GM12878 (cell line): ENCODE measurements at regions not wholly inside any gene's neighbourhood (a gene's known extent, or its start where the extent isn't known, plus 50 kb on each side); places are given as distances from the start of the nearest gene placed in this dataset.

Experiments used
- ATAC-seq: fragments of 200-7000 bp; cut with Tn5 transposase; 3 replicates; pipeline ENCODE4 v1.9.1; 2020; ENCODE audit warnings: mild to moderate bottlenecking, moderate library complexity
- BruUV-seq: library from RNA; stranded (reverse); fragments of 400-500 nt; replicated peaks from 2 replicates; lab custom pipeline; 2021; lab: Mats Ljungman, UMichigan
- CTCF ChIA-PET: fragments of 300-600 bp; sonication (Branson Sonifier 250); formaldehyde crosslinking; extraction: SDS; loops from one replicate; lab custom pipeline; 2021; ENCODE audit warnings: inconsistent platforms; lab: Yijun Ruan, JAX
- POLR2A ChIA-PET: fragments of 350-600 bp; formaldehyde crosslinking; extraction: SDS; loops from one replicate; lab custom pipeline; 2021; ENCODE audit warnings: inconsistent platforms; lab: Charles Lee
- RAD21 ChIA-PET: fragments of 300-600 bp; sonication (Branson Sonifier 250); formaldehyde crosslinking; loops from one replicate; lab custom pipeline; 2023; ENCODE audit warnings: antibody characterized with exemption; ENCODE audit not compliant: unreplicated experiment; lab: Charles Lee
- SMC1A ChIA-PET: fragments of 300-600 bp; sonication (Branson Sonifier 250); formaldehyde crosslinking; loops from one replicate; lab custom pipeline; 2023; ENCODE audit not compliant: unreplicated experiment, uncharacterized antibody; lab: Charles Lee
- DNase-seq: peaks from one replicate; pipeline ENCODE4 v3.0.0-alpha.2; 2011; ENCODE audit warnings: low read depth, low spot score
- FAIRE-seq: peaks from 3 replicates; lab custom pipeline; 2011; peaks lifted over from hg19 to GRCh38; lab: Jason Lieb, UNC
- H2AFZ ChIP-seq: 2 replicates; pipeline ENCODE4 v1.6.0; 2011; ENCODE audit warnings: low read depth, low read length, control low read depth; ENCODE audit not compliant: control insufficient read depth
- H3K27ac ChIP-seq: 2 replicates; pipeline ENCODE4 v1.5.1; 2011; ENCODE audit warnings: control low read depth; ENCODE audit not compliant: control insufficient read depth, insufficient read depth
- H3K27me3 ChIP-seq, 2 experiments: replicated peaks in 1 of 2; 2 replicates each; pipeline versions ENCODE4 v1.6.0 to v1.6.1; 2011; ENCODE audit warnings: low read length in 1 of 2; ENCODE audit not compliant: control insufficient read depth in 2 of 2, insufficient read depth in 2 of 2
- H3K36me3 ChIP-seq, 2 experiments: 2 replicates each; pipeline ENCODE4 v1.5.1; 2011; ENCODE audit warnings: low read length in 1 of 2; ENCODE audit not compliant: control insufficient read depth in 2 of 2, insufficient read depth in 2 of 2
- H3K4me1 ChIP-seq: 2 replicates; pipeline ENCODE4 v1.6.1; 2011; ENCODE audit warnings: mild to moderate bottlenecking, low read length, moderate library complexity, mixed read lengths; ENCODE audit not compliant: control insufficient read depth, insufficient read depth
- H3K4me2 ChIP-seq: 2 replicates; pipeline ENCODE4 v1.6.0; 2011; ENCODE audit warnings: control low read depth; ENCODE audit not compliant: control insufficient read depth, insufficient read depth
- H3K4me3 ChIP-seq: fragments of 200-600 bp; sonication (generic); 2 replicates; pipeline ENCODE4 v1.5.1; 2016
- H3K79me2 ChIP-seq: 2 replicates; pipeline ENCODE4 v1.6.0; 2011; ENCODE audit warnings: low read length; ENCODE audit not compliant: control insufficient read depth, insufficient read depth
- H3K9ac ChIP-seq: 2 replicates; pipeline ENCODE4 v1.8.0; 2011; ENCODE audit warnings: low read length, control low read depth, mixed read lengths; ENCODE audit not compliant: control insufficient read depth, insufficient read depth
- H3K9me3 ChIP-seq: replicated peaks from 3 replicates; pipeline ENCODE4 v1.5.1; 2011; ENCODE audit warnings: mild to moderate bottlenecking, low read length; ENCODE audit not compliant: control insufficient read depth, insufficient read depth
- H4K20me1 ChIP-seq: 2 replicates; pipeline ENCODE4 v1.6.0; 2011; ENCODE audit not compliant: control insufficient read depth, insufficient read depth
- ATF7 ChIP-seq: fragments of 450-650 bp; IDR thresholded peaks from 2 replicates; pipeline ENCODE4 v1.6.1; 2016; ENCODE audit warnings: low read depth, mild to moderate bottlenecking
- BCL11A ChIP-seq: IDR thresholded peaks from 2 replicates; pipeline ENCODE4 v1.6.1; 2011; ENCODE audit warnings: low read depth, low read length
- BHLHE40 ChIP-seq, 2 experiments: fragments of 450-650 bp in 1 of 2; IDR thresholded peaks; 2 replicates each; pipeline ENCODE4 v1.6.1; 2011 to 2017; ENCODE audit warnings: low read depth in 2 of 2, borderline replicate concordance in 1 of 2, improper control_type of control experiment in 1 of 2, low read length in 1 of 2, mild to moderate bottlenecking in 1 of 2
- CHD1 ChIP-seq: IDR thresholded peaks from 2 replicates; pipeline ENCODE4 v1.6.1; 2012; ENCODE audit warnings: low read depth, low read length, improper control_type of control experiment
- CHD4 ChIP-seq: fragments of 200-600 bp; sonication (generic); IDR thresholded peaks from 2 replicates; pipeline ENCODE4 v1.6.1; 2016; ENCODE audit warnings: mild to moderate bottlenecking
- IKZF1 ChIP-seq: fragments of 450-650 bp; conservative IDR thresholded peaks from 2 replicates; pipeline ENCODE4 v1.6.1; 2017; ENCODE audit warnings: antibody characterized with exemption, mild to moderate bottlenecking
- NR2C1 ChIP-seq: fragments of 450-650 bp; IDR thresholded peaks from 2 replicates; pipeline ENCODE4 v1.6.1; 2017; ENCODE audit warnings: antibody characterized with exemption, mild to moderate bottlenecking, moderate library complexity
- POLR2AphosphoS5 ChIP-seq: IDR thresholded peaks from 2 replicates; pipeline ENCODE4 v1.6.1; 2011; ENCODE audit warnings: mild to moderate bottlenecking, low read length, inconsistent platforms
- SRF ChIP-seq, 2 experiments: IDR thresholded peaks; 2 replicates each; pipeline ENCODE4 v1.6.1; 2011; ENCODE audit warnings: low read depth in 2 of 2, low read length in 2 of 2, mild to moderate bottlenecking in 1 of 2, moderate library complexity in 1 of 2
- WGBS: methylation state at CpG from one replicate; pipeline ENCODE4 v1.1.6; 2016; ENCODE audit warnings: low lambda C conversion rate; ENCODE audit not compliant: insufficient replicate concordance, insufficient coverage; ENCODE audit errors: missing lambda C conversion rate; 5-methylcytosine and 5-hydroxymethylcytosine counted together
- in situ Hi-C: fragments of 300-500 bp; cut with MboI; formaldehyde crosslinking; loops from 9 replicates; pipeline ENCODE4 v1.14.3; 2018; ENCODE audit warnings: mixed read lengths
- intact Hi-C: fragments of 100-400 bp; cut with micrococcal nuclease; formaldehyde crosslinking; loops from one replicate; pipeline ENCODE4 v1.14.2; 2022; ENCODE audit not compliant: unreplicated experiment
- TF ChIP-seq, protein P1 (sequence below): fragments of 450-650 bp; IDR thresholded peaks from 2 replicates; pipeline ENCODE4 v1.6.1; 2017; ENCODE audit warnings: mild to moderate bottlenecking, moderate library complexity
- TF ChIP-seq, protein P2 (sequence below): fragments of 450-650 bp; IDR thresholded peaks from 2 replicates; pipeline ENCODE4 v1.6.1; 2017; ENCODE audit warnings: mild to moderate bottlenecking, low read depth, inconsistent platforms; ENCODE audit not compliant: poor library complexity, severe bottlenecking
- TF ChIP-seq, protein P3 (sequence below): IDR thresholded peaks from 2 replicates; pipeline ENCODE4 v1.6.1; 2012; ENCODE audit warnings: mild to moderate bottlenecking, low read depth, low read length

DNA sequence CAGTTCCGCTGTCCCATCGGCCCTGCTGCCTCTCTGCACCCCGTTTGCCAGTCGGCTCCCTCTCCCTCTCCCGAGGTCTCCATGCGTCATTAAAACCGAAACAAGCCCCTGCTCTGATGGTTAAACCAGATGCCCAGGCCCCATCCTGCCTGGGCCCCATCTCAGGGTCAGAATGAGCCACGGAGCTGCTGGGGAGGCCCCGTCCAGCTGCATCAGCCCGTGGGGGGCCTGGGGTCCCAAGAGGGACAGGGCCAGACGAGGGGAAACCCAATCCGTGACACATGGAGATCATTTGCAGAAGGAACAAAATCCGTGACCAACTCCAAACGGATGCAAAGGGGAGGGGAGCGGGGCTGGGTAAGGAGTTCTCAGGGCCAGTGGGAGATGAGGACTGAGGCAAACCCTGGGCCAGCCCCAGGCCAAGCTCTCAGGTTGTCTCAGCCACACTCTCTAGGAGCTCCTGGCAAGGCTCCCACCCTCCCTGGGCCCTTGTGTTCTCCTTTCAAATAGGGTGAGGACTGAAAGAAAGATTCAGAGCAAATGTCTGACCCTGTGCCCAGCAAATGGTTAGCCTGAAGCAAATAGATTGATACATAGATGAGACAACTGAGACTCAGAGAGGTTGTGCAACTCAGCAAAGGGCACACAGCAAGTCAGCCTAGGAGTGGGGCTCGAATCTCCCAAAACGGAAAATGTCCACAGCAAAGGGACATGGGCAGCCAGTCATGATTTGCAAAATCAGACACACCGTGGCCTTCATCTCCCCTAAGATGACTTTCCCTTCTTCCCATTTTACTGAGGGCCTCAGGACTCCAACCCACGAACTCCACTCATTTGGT, 162.1 kb downstream of the MN1 start:
- no peak for FAIRE-seq

More for the DNA sequence above, 162.1 kb downstream of the MN1 start:
- 33% methylated on average over 19 of the region's 19 CpGs for WGBS
- Histone ChIP-seq H3K4me3 (no peak overlapping the region), H4K20me1 (no peaks in the 10 kb centered on the region), H3K79me2 (no peaks in the 10 kb centered on the region), H3K36me3 (no peaks in the 10 kb centered on the region), H3K4me1 (no peaks in the 10 kb centered on the region), H2AFZ (no peak overlapping the region), H3K27me3 (no peaks in the 10 kb centered on the region), H3K4me2 (no peak overlapping the region), H3K9me3 (no peaks in the 10 kb centered on the region), H3K27ac (no peak overlapping the region), H3K9ac (no peak overlapping the region)
- DNase-seq (no peak), ATAC-seq (no peak)
- intact Hi-C loops: no loop called here
- ChIA-PET POLR2A (no interaction called here), CTCF (no interaction called here), SMC1A (no interaction called here), RAD21 (no interaction called here)
- in situ Hi-C loops: no loop called here
- BruUV-seq: no TSS peak
- no peak for TF ChIP-seq ATF7
- TF ChIP-seq CHD1: no peak
- TF ChIP-seq BCL11A: no peak
- no peak for TF ChIP-seq SRF (IDR thresholded peaks at IDR 0.05; ENCODE audit: low read depth in 2 of 2, low read length in 2 of 2)
- no peak for TF ChIP-seq CHD4
- no peak for TF ChIP-seq BHLHE40 (IDR thresholded peaks at IDR 0.05; ENCODE audit: borderline replicate concordance in 1 of 2, low read depth in 2 of 2, low read length in 1 of 2)
- TF ChIP-seq, protein P1, sequence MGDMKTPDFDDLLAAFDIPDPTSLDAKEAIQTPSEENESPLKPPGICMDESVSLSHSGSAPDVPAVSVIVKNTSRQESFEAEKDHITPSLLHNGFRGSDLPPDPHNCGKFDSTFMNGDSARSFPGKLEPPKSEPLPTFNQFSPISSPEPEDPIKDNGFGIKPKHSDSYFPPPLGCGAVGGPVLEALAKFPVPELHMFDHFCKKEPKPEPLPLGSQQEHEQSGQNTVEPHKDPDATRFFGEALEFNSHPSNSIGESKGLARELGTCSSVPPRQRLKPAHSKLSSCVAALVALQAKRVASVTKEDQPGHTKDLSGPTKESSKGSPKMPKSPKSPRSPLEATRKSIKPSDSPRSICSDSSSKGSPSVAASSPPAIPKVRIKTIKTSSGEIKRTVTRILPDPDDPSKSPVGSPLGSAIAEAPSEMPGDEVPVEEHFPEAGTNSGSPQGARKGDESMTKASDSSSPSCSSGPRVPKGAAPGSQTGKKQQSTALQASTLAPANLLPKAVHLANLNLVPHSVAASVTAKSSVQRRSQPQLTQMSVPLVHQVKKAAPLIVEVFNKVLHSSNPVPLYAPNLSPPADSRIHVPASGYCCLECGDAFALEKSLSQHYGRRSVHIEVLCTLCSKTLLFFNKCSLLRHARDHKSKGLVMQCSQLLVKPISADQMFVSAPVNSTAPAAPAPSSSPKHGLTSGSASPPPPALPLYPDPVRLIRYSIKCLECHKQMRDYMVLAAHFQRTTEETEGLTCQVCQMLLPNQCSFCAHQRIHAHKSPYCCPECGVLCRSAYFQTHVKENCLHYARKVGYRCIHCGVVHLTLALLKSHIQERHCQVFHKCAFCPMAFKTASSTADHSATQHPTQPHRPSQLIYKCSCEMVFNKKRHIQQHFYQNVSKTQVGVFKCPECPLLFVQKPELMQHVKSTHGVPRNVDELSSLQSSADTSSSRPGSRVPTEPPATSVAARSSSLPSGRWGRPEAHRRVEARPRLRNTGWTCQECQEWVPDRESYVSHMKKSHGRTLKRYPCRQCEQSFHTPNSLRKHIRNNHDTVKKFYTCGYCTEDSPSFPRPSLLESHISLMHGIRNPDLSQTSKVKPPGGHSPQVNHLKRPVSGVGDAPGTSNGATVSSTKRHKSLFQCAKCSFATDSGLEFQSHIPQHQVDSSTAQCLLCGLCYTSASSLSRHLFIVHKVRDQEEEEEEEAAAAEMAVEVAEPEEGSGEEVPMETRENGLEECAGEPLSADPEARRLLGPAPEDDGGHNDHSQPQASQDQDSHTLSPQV: no peak
- no peak for TF ChIP-seq POLR2AphosphoS5
- TF ChIP-seq IKZF1: no peak
- TF ChIP-seq, protein P2, sequence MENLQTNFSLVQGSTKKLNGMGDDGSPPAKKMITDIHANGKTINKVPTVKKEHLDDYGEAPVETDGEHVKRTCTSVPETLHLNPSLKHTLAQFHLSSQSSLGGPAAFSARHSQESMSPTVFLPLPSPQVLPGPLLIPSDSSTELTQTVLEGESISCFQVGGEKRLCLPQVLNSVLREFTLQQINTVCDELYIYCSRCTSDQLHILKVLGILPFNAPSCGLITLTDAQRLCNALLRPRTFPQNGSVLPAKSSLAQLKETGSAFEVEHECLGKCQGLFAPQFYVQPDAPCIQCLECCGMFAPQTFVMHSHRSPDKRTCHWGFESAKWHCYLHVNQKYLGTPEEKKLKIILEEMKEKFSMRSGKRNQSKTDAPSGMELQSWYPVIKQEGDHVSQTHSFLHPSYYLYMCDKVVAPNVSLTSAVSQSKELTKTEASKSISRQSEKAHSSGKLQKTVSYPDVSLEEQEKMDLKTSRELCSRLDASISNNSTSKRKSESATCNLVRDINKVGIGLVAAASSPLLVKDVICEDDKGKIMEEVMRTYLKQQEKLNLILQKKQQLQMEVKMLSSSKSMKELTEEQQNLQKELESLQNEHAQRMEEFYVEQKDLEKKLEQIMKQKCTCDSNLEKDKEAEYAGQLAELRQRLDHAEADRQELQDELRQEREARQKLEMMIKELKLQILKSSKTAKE: no peak
- no peak for TF ChIP-seq NR2C1
- TF ChIP-seq, protein P3, sequence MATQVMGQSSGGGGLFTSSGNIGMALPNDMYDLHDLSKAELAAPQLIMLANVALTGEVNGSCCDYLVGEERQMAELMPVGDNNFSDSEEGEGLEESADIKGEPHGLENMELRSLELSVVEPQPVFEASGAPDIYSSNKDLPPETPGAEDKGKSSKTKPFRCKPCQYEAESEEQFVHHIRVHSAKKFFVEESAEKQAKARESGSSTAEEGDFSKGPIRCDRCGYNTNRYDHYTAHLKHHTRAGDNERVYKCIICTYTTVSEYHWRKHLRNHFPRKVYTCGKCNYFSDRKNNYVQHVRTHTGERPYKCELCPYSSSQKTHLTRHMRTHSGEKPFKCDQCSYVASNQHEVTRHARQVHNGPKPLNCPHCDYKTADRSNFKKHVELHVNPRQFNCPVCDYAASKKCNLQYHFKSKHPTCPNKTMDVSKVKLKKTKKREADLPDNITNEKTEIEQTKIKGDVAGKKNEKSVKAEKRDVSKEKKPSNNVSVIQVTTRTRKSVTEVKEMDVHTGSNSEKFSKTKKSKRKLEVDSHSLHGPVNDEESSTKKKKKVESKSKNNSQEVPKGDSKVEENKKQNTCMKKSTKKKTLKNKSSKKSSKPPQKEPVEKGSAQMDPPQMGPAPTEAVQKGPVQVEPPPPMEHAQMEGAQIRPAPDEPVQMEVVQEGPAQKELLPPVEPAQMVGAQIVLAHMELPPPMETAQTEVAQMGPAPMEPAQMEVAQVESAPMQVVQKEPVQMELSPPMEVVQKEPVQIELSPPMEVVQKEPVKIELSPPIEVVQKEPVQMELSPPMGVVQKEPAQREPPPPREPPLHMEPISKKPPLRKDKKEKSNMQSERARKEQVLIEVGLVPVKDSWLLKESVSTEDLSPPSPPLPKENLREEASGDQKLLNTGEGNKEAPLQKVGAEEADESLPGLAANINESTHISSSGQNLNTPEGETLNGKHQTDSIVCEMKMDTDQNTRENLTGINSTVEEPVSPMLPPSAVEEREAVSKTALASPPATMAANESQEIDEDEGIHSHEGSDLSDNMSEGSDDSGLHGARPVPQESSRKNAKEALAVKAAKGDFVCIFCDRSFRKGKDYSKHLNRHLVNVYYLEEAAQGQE: no peak
